GM12875 (cell line): ENCODE measurements at regions not wholly inside any gene's neighbourhood (a gene's known extent, or its start where the extent isn't known, plus 50 kb on each side); places are given as distances from the start of the nearest gene placed in this dataset.

ENCODE experiments used
- H3K4me3 ChIP-seq: one replicate; pipeline ENCODE4 v1.5.1; 2011; ENCODE audit warnings: low read depth, low read length, control low read depth
- CTCF ChIP-seq: IDR thresholded peaks from 2 replicates; pipeline ENCODE4 v1.5.1; 2011; ENCODE audit warnings: low read depth, mild to moderate bottlenecking, control low read depth, inconsistent platforms, low read length, moderate library complexity, borderline replicate concordance; ENCODE audit not compliant: insufficient read depth

DNA sequence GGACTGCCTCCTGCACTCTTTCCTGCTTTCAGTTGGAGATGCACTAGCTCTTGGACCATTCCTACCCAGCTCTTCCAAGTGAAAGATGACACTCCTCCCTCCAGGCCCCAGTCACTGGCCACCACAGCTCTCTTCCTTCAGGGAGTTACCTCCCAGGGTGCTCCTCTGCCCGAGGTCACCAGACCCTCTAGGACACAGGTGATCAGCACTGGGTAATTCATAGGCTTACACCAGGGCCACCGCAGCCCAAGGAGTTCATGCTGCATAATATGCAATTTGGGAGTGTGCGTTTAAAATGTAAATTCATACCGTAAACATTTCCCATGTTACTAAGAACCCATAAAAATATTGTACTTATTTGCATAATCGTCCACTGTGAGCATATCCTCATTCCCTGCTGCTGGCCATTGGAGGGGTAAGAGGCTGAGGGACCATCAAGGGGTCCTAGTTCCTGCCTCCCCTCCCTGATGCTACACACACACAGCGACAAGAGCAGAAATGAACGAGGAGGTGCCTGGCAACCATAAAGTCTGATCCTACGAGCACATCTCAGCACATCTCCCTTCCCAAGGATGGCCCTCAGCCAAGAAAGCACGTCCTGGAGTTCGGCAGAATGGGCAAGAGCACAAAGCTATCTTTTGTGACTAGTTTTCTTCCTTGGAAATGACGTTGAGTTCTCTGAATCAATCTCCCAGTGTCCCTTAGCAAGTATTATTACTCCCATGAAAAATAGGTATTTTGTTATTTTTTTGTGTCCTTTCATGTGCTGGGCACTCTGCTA lies 222.9 kb upstream of the RAB4A start:
- TF ChIP-seq CTCF: no peak
- H3K4me3 ChIP-seq: no peak overlapping the region

- TF ChIP-seq CTCF: no peak
- no peak overlapping the region for H3K4me3 ChIP-seq
Observed at GRCh38 chr1:229048896-229049295, 222.0 kb upstream of the RAB4A start.

DNA sequence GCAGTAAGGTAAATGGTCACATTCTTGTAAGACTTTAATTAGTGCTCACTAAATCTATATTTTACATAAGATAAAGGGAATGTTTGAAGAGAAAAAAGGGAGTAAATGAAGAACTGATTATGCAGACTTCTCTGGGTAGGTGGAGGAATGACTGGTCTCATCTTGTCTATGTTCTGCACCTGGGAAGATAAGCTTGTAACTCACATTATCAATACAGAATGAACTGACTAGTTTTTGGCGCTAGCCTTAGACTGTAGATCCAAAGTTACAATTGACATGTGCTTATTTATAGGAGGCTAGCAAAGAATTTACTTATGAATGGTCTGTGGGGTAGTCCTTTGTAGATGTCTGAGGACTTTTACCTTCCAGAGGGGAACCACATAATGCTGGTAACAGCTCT lies 214.9 kb upstream of the RAB4A start:
- TF ChIP-seq CTCF: no peak

DNA sequence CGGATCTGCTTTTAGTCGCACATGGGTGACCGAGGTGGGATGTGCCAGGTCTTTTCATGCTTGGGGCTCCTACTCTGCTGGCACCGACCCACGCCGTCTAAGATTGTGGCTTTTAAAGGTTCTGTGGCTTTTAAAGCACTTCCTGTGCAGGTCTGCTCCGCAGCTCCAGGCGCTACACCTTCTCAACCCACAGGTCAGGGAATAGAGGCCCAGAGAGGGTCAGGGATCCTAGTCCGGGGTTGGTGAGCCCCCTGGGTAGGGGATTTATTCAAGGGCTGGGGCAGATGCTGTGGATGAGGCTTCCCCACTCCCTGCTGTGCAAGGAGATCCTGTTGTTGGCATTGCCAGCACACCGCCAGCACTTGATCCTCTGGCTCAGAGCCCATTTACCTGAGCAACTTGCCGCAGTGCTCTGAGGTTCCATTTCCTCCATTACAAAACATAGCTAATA lies 212.8 kb upstream of the RAB4A start:
- no peak for TF ChIP-seq CTCF
- H3K4me3 ChIP-seq: no peak overlapping the region

More for the DNA sequence above, 214.9 kb upstream of the RAB4A start:
- no peak overlapping the region for H3K4me3 ChIP-seq

- no peak for TF ChIP-seq CTCF
Observed at GRCh38 chr1:229058729-229059128, 212.2 kb upstream of the RAB4A start.

DNA sequence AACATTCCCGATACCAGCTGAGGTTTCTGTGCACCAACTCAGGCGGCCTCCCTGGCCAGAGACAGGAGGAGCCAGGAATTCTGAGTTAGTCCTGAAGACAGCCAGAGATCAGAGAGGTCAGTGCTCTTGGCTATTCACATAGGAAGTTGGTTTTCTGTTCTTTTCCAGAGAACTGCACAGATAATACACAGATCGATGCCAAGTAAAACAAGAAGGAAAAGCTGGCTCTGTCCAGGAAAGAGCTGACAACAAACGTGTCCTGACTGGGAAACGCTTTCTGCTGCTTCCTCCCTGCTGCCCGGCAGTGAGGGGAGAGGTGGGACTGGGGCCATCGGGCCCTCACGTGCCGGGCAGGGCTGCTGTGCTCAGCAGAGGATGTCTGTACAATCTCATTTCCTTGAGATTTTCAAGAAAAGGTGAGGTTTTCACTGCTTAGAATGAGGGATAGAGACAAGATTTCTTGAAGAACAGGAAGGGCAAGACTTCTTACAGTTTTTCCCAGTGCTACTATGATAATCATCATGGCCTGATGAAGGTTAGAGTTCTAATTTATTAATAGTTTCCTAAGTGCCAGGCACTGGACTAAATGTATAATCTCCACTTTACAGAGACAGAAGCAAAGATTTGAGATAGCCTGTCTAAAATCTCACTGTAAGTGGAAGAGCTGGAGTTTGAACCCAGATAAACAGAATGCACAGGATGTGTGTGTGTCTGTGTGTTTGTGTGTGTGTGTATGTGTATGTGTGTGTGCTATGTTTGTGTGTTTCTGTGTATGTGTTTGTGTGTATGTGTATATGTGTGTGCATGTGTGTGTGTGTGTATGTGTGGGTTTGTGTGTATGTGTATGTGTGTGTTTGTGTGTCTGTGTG lies 211.0 kb upstream of the RAB4A start:
- TF ChIP-seq CTCF: no peak
- H3K4me3 ChIP-seq: no peak overlapping the region

More at GRCh38 chr1:229058729-229059128, 212.2 kb upstream of the RAB4A start:
- no peak overlapping the region for H3K4me3 ChIP-seq
